ENCODE measurements at regions not wholly inside any gene's neighbourhood (a gene's known extent, or its start where the extent isn't known, plus 50 kb on each side); places are given as distances from the start of the nearest gene placed in this dataset.

- POLR2A ChIA-PET: no interaction called here
- CTCF ChIA-PET: interaction anchor here (1.4 kb wide), 1 partner anchor 34 kb away, joined by 3 read pairs; no protein-coding TSS in a partner anchor
- TF ChIP-seq CTCF (IDR thresholded peaks at IDR 0.05; ENCODE audit: insufficient read depth, low read length, missing control alignments): no peak
- H3K4me3 ChIP-seq (ENCODE audit: low read depth, low read length): no peak overlapping the region
- DNase-seq (ENCODE audit: low read depth, low spot score): no peak
Measured at GRCh38 chr20:19936466-19937200, 80.5 kb upstream of the NAA20 start.

GRCh38 chr20:19937218-19937617, 79.9 kb upstream of the NAA20 start:
- no peak for TF ChIP-seq CTCF (IDR thresholded peaks at IDR 0.05; ENCODE audit: insufficient read depth, low read length, missing control alignments)
- ChIA-PET CTCF (no interaction called here), POLR2A (no interaction called here)
- no peak for DNase-seq (ENCODE audit: low read depth, low spot score)
- no peak overlapping the region for H3K4me3 ChIP-seq (ENCODE audit: low read depth, low read length)

- POLR2A ChIA-PET: no interaction called here
- no peak overlapping the region for H3K4me3 ChIP-seq (ENCODE audit: low read depth, low read length)
- no peak for DNase-seq (ENCODE audit: low read depth, low spot score)
- CTCF ChIA-PET: no interaction called here
- no peak for TF ChIP-seq CTCF (IDR thresholded peaks at IDR 0.05; ENCODE audit: insufficient read depth, low read length, missing control alignments)
Measured at GRCh38 chr20:19937651-19938420, 79.3 kb upstream of the NAA20 start.

- ChIA-PET CTCF (no interaction called here), POLR2A (no interaction called here)
- H3K4me3 ChIP-seq (ENCODE audit: low read depth, low read length): no peak overlapping the region
- no peak for TF ChIP-seq CTCF (IDR thresholded peaks at IDR 0.05; ENCODE audit: insufficient read depth, low read length, missing control alignments)
- no peak for DNase-seq (ENCODE audit: low read depth, low spot score)
Measured at GRCh38 chr20:19938421-19939090, 78.6 kb upstream of the NAA20 start.

- TF ChIP-seq CTCF (IDR thresholded peaks at IDR 0.05; ENCODE audit: insufficient read depth, low read length, missing control alignments): no peak
- no peak overlapping the region for H3K4me3 ChIP-seq (ENCODE audit: low read depth, low read length)
- ChIA-PET CTCF (no interaction called here), POLR2A (no interaction called here)
- no peak for DNase-seq (ENCODE audit: low read depth, low spot score)
Measured at GRCh38 chr20:19940988-19941460, 76.1 kb upstream of the NAA20 start.

- CTCF ChIA-PET: no interaction called here
- no peak overlapping the region for H3K4me3 ChIP-seq (ENCODE audit: low read depth, low read length)
- no peak for TF ChIP-seq CTCF (IDR thresholded peaks at IDR 0.05; ENCODE audit: insufficient read depth, low read length, missing control alignments)
- no peak for DNase-seq (ENCODE audit: low read depth, low spot score)
- POLR2A ChIA-PET: no interaction called here
Measured at GRCh38 chr20:19942611-19943010, 74.6 kb upstream of the NAA20 start.
